WTC11 (cell line): ENCODE measurements at regions not wholly inside any gene's neighbourhood (a gene's known extent, or its start where the extent isn't known, plus 50 kb on each side); places are given as distances from the start of the nearest gene placed in this dataset.

Source experiments
- ATAC-seq: fragments of 200-7000 bp; cut with Tn5 transposase; 2 replicates; pipeline ENCODE4 v1.10.0; 2021; ENCODE audit warnings: mild to moderate bottlenecking, moderate library complexity
- CTCF ChIA-PET: fragments of 300-600 bp; sonication (Branson Sonifier 250); formaldehyde crosslinking; loops from one replicate; lab custom pipeline; 2021; ENCODE audit warnings: antibody characterized with exemption; lab: Charles Lee
- POLR2A ChIA-PET: fragments of 350-600 bp; sonication (Branson Sonifier 250); formaldehyde crosslinking; loops from one replicate; lab custom pipeline; 2021; ENCODE audit warnings: antibody characterized with exemption; lab: Charles Lee
- DNase-seq: peaks from one replicate; pipeline ENCODE4 v3.0.0; 2021; ENCODE audit warnings: low spot score
- H3K27ac Mint-ChIP-seq: 2 replicates; pipeline ENCODE4 v1.8.0; 2021; ENCODE audit warnings: mixed read lengths
- H3K27me3 Mint-ChIP-seq: 2 replicates; pipeline ENCODE4 v1.8.0; 2021; ENCODE audit warnings: low read depth, mild to moderate bottlenecking, moderate library complexity, mixed read lengths
- H3K36me3 Mint-ChIP-seq: 2 replicates; pipeline ENCODE4 v1.8.0; 2021; ENCODE audit warnings: mixed read lengths
- H3K4me1 Mint-ChIP-seq: 2 replicates; pipeline ENCODE4 v1.8.0; 2022; ENCODE audit warnings: mixed read lengths
- H3K4me3 Mint-ChIP-seq: 2 replicates; pipeline ENCODE4 v1.8.0; 2021; ENCODE audit warnings: mild to moderate bottlenecking, moderate library complexity, mixed read lengths
- H3K9me3 Mint-ChIP-seq: 2 replicates; pipeline ENCODE4 v1.8.0; 2021; ENCODE audit warnings: mixed read lengths
- ATF1 ChIP-seq: sonication (generic); formaldehyde crosslinking; IDR thresholded peaks from 2 replicates; pipeline ENCODE4 v1.8.1; 2023; ENCODE audit warnings: mild to moderate bottlenecking, moderate library complexity, missing genetic modification reagents
- ATF2 ChIP-seq: sonication (generic); formaldehyde crosslinking; IDR thresholded peaks from 2 replicates; pipeline ENCODE4 v1.8.1; 2022; ENCODE audit warnings: low read depth, missing genetic modification reagents, borderline replicate concordance
- ATF3 ChIP-seq: sonication (generic); formaldehyde crosslinking; conservative IDR thresholded peaks from 2 replicates; pipeline ENCODE4 v1.8.1; 2022; ENCODE audit warnings: mild to moderate bottlenecking, missing genetic modification reagents
- CBFB ChIP-seq: sonication (generic); formaldehyde crosslinking; IDR thresholded peaks from 2 replicates; pipeline ENCODE4 v1.8.1; 2022; ENCODE audit warnings: mild to moderate bottlenecking, low read depth, missing genetic modification reagents
- E2F1 ChIP-seq: sonication (generic); formaldehyde crosslinking; IDR thresholded peaks from 2 replicates; pipeline ENCODE4 v1.8.0; 2022; ENCODE audit warnings: mild to moderate bottlenecking, missing genetic modification reagents
- E2F4 ChIP-seq: sonication (generic); formaldehyde crosslinking; IDR thresholded peaks from 2 replicates; pipeline ENCODE4 v1.8.1; 2022; ENCODE audit warnings: low read depth, mild to moderate bottlenecking, moderate library complexity, missing genetic modification reagents, borderline replicate concordance
- FOXJ3 ChIP-seq: sonication (generic); formaldehyde crosslinking; IDR thresholded peaks from 2 replicates; pipeline ENCODE4 v1.9.0; 2021; ENCODE audit warnings: missing genetic modification reagents, mild to moderate bottlenecking, borderline replicate concordance
- GRHL2 ChIP-seq: fragments of 250-450 bp; sonication (Bioruptor Pico); IDR thresholded peaks from 2 replicates; pipeline ENCODE4 v1.8.0; 2022; ENCODE audit warnings: mild to moderate bottlenecking, moderate library complexity; ENCODE audit not compliant: insufficient replicate concordance, severe bottlenecking
- IRF2 ChIP-seq: sonication (generic); formaldehyde crosslinking; IDR thresholded peaks from 2 replicates; pipeline ENCODE4 v1.8.0; 2022; ENCODE audit warnings: low read depth, missing genetic modification reagents, borderline replicate concordance
- JUN ChIP-seq: sonication (generic); formaldehyde crosslinking; IDR thresholded peaks from 2 replicates; pipeline ENCODE4 v1.8.0; 2023; ENCODE audit warnings: mild to moderate bottlenecking, missing genetic modification reagents
- NFATC4 ChIP-seq: fragments of 250-450 bp; sonication (Bioruptor Pico); IDR thresholded peaks from 2 replicates; pipeline ENCODE4 v1.9.0; 2021; ENCODE audit warnings: mild to moderate bottlenecking
- NFE2L1 ChIP-seq: sonication (generic); formaldehyde crosslinking; IDR thresholded peaks from 2 replicates; pipeline ENCODE4 v1.8.1; 2023; ENCODE audit warnings: missing genetic modification reagents
- NR3C1 ChIP-seq: sonication (generic); formaldehyde crosslinking; conservative IDR thresholded peaks from 2 replicates; pipeline ENCODE4 v1.8.1; 2023; ENCODE audit warnings: low read depth, mild to moderate bottlenecking, missing genetic modification reagents
- RORB ChIP-seq: fragments of 250-450 bp; sonication (Bioruptor Pico); IDR thresholded peaks from 2 replicates; pipeline ENCODE4 v1.9.0; 2021; ENCODE audit warnings: mild to moderate bottlenecking
- SMAD3 ChIP-seq: sonication (generic); formaldehyde crosslinking; IDR thresholded peaks from 2 replicates; pipeline ENCODE4 v1.8.0; 2022; ENCODE audit warnings: missing genetic modification reagents, mild to moderate bottlenecking, borderline replicate concordance
- TP53 ChIP-seq: sonication (generic); formaldehyde crosslinking; IDR thresholded peaks from 2 replicates; pipeline ENCODE4 v1.8.1; 2023; ENCODE audit warnings: mild to moderate bottlenecking, missing genetic modification reagents
- USF2 ChIP-seq: sonication (generic); formaldehyde crosslinking; IDR thresholded peaks from 2 replicates; pipeline ENCODE4 v1.8.1; 2023; ENCODE audit warnings: mild to moderate bottlenecking, missing genetic modification reagents, moderate library complexity
- ZBTB21 ChIP-seq: sonication (generic); formaldehyde crosslinking; IDR thresholded peaks from 2 replicates; pipeline ENCODE4 v1.8.1; 2023; ENCODE audit warnings: mild to moderate bottlenecking, missing genetic modification reagents, borderline replicate concordance
- ZBTB43 ChIP-seq: sonication (generic); formaldehyde crosslinking; IDR thresholded peaks from 2 replicates; pipeline ENCODE4 v1.8.1; 2023; ENCODE audit warnings: mild to moderate bottlenecking, missing genetic modification reagents
- ZNF219 ChIP-seq: sonication (generic); formaldehyde crosslinking; IDR thresholded peaks from 2 replicates; pipeline ENCODE4 v1.8.0; 2023; ENCODE audit warnings: missing genetic modification reagents, mild to moderate bottlenecking, borderline replicate concordance
- ZNF423 ChIP-seq: fragments of 250-450 bp; sonication (Bioruptor Pico); IDR thresholded peaks from 2 replicates; pipeline ENCODE4 v2.1.2; 2022; ENCODE audit warnings: mild to moderate bottlenecking, moderate library complexity
- ZNF425 ChIP-seq: fragments of 250-450 bp; sonication (Bioruptor Pico); conservative IDR thresholded peaks from 2 replicates; pipeline ENCODE4 v1.9.0; 2021; ENCODE audit warnings: mild to moderate bottlenecking
- ZNF512 ChIP-seq: sonication (generic); formaldehyde crosslinking; IDR thresholded peaks from 2 replicates; pipeline ENCODE4 v1.8.1; 2022; ENCODE audit warnings: missing genetic modification reagents, borderline replicate concordance

GRCh38 chr14:53220914-53221313 is 67.8 kb upstream of the DDHD1 start:
- no peak for ATAC-seq

GRCh38 chr14:53218161-53218560 is 65.0 kb upstream of the DDHD1 start:
- no peak for DNase-seq
- peaks cover 13% of the 10 kb centered on the region for H3K9me3 Mint-ChIP-seq
- H3K27ac Mint-ChIP-seq = peak overlapping the region; percentile 85; the same call in 1 of the 2 replicates
- 0 out of 2 replicates have a peak, but pooled peaks cover 3% of the 10 kb centered on the region for H3K36me3 Mint-ChIP-seq
- peak overlapping the region; percentile 78 for H3K4me3 Mint-ChIP-seq
- no peak for ATAC-seq
- H3K4me1 Mint-ChIP-seq = peaks cover 5% of the 10 kb centered on the region
- CTCF ChIA-PET = interaction anchor here (0.7 to 2.4 kb wide), 19 partner anchors 9 to 489 kb away, joined by 3 to 21 read pairs (median 6); partner anchors contain the start of genes DDHD1 and STYX
- POLR2A ChIA-PET = interaction anchor here (0.6 to 1.7 kb wide), 2 partner anchors 65 to 153 kb away, joined by 5 to 9 read pairs; partner anchors contain the start of gene DDHD1
- no peaks in the 10 kb centered on the region for H3K27me3 Mint-ChIP-seq
- TF ChIP-seq NR3C1 (CRISPR knock-in tag) = no peak
- no peak for TF ChIP-seq ZNF425 (CRISPR knock-in tag)
- no peak for TF ChIP-seq RORB
- TF ChIP-seq ATF3 (CRISPR knock-in tag) = no peak
- no peak for TF ChIP-seq ZNF423
- TF ChIP-seq GRHL2 (CRISPR knock-in tag) = no peak
- TF ChIP-seq IRF2 (CRISPR knock-in tag) = no peak
- TF ChIP-seq ATF2 = no peak
- no peak for TF ChIP-seq ZNF219 (CRISPR knock-in tag)
- no peak for TF ChIP-seq NFE2L1 (CRISPR knock-in tag)
- TF ChIP-seq E2F1 (CRISPR knock-in tag) = no peak
- TF ChIP-seq CBFB (CRISPR knock-in tag) = no peak
- no peak for TF ChIP-seq ZBTB21 (CRISPR knock-in tag)

More at GRCh38 chr14:53220914-53221313, 67.8 kb upstream of the DDHD1 start:
- TF ChIP-seq ZBTB43 (CRISPR knock-in tag) = no peak
- no peak for TF ChIP-seq TP53
- no peak for TF ChIP-seq NFATC4 (CRISPR knock-in tag)
- no peak for TF ChIP-seq E2F4 (CRISPR knock-in tag)
- no peak for TF ChIP-seq ZNF423
- no peak for TF ChIP-seq RORB
- no peak for TF ChIP-seq JUN (CRISPR knock-in tag)
- TF ChIP-seq SMAD3 (CRISPR knock-in tag) = no peak
- no peak for TF ChIP-seq ZNF512 (CRISPR knock-in tag)
- TF ChIP-seq ATF1 (CRISPR knock-in tag) = no peak
- no peak for TF ChIP-seq FOXJ3 (CRISPR knock-in tag)
- TF ChIP-seq USF2 (CRISPR knock-in tag) = no peak
- DNase-seq = no peak
- ChIA-PET CTCF (no interaction called here), POLR2A (no interaction called here)
- H3K4me1 Mint-ChIP-seq = peaks cover 5% of the 10 kb centered on the region
- peaks cover 34% of the 10 kb centered on the region for H3K9me3 Mint-ChIP-seq
- no peaks in the 10 kb centered on the region for H3K27me3 Mint-ChIP-seq
- no peak overlapping the region for H3K4me3 Mint-ChIP-seq
- no peak overlapping the region for H3K27ac Mint-ChIP-seq
- 0 out of 2 replicates have a peak, but pooled peaks cover 9% of the 10 kb centered on the region for H3K36me3 Mint-ChIP-seq
